Tibial artery (tissue), 4 donors: ENCODE measurements at regions not wholly inside any gene's neighbourhood (a gene's known extent, or its start where the extent isn't known, plus 50 kb on each side); places are given as distances from the start of the nearest gene placed in this dataset.

ENCODE experiments used
- DNase-seq, 2 donors: peaks; one replicate each; pipeline ENCODE4 v3.0.0-alpha.2; 2019
- H3K27ac ChIP-seq, 2 donors: fragments of 200-600 bp; sonication (generic) in 1 of 2; 1 replicate in 1 of 2; 2 replicates in 1 of 2; pipeline ENCODE4 v1.5.1; 2018 to 2019; ENCODE audit warnings: mild to moderate bottlenecking in 1 of 2
- H3K27me3 ChIP-seq, 2 donors: fragments of 200-600 bp; sonication (generic) in 1 of 2; one replicate each; pipeline versions ENCODE4 v1.5.1 to v1.6.0; 2016 to 2019
- H3K36me3 ChIP-seq, 3 donors: fragments of 200-600 bp; sonication (generic) in 2 of 3; one replicate each; pipeline ENCODE4 v1.5.1; 2016 to 2019; ENCODE audit warnings: mild to moderate bottlenecking in 2 of 3
- H3K4me1 ChIP-seq, 4 donors: fragments of 200-600 bp; sonication (generic) in 2 of 4; 1 replicate in 3 of 4; 2 replicates in 1 of 4; pipeline ENCODE4 v1.5.1; 2016 to 2019
- H3K4me3 ChIP-seq, 2 donors: fragments of 200-600 bp; sonication (generic) in 1 of 2; 1 replicate in 1 of 2; 2 replicates in 1 of 2; pipeline ENCODE4 v1.5.1; 2018 to 2019; ENCODE audit warnings: mild to moderate bottlenecking in 2 of 2
- H3K9me3 ChIP-seq, 3 donors: fragments of 200-600 bp; sonication (generic) in 1 of 3; one replicate each; pipeline ENCODE4 v1.5.1; 2016 to 2019
- CTCF ChIP-seq, 2 experiments: fragments of 200-600 bp in 1 of 2; fragments of 450-650 bp in 1 of 2; IDR thresholded peaks; one replicate each; pipeline ENCODE4 v1.5.1; 2017 to 2019; ENCODE audit warnings: antibody characterized with exemption in 2 of 2, mild to moderate bottlenecking in 1 of 2, moderate library complexity in 1 of 2
- intact Hi-C: fragments of 100-400 bp; cut with DNase I; formaldehyde crosslinking; loops from one replicate; pipeline ENCODE4 v1.15.0; 2023; ENCODE audit warnings: low total_unique reads

GRCh38 chr13:84050536-84050935 lies 168.3 kb upstream of the SLITRK1 start:
- no peak for TF ChIP-seq CTCF (IDR thresholded peaks at IDR 0.05)
- H3K4me1 ChIP-seq, result no peaks in the 10 kb centered on the region
- no peak for DNase-seq
- no peak overlapping the region for H3K27ac ChIP-seq
- H3K9me3 ChIP-seq, result no peaks in the 10 kb centered on the region
- H3K4me3 ChIP-seq, result no peak overlapping the region
- no peaks in the 10 kb centered on the region for H3K36me3 ChIP-seq
- intact Hi-C loops, result no loop called here
- H3K27me3 ChIP-seq, result no peaks in the 10 kb centered on the region

- H3K27me3 ChIP-seq, result no peaks in the 10 kb centered on the region
- no peak overlapping the region for H3K27ac ChIP-seq
- intact Hi-C loops, result no loop called here
- no peak overlapping the region for H3K4me3 ChIP-seq
- H3K4me1 ChIP-seq, result no peaks in the 10 kb centered on the region
- TF ChIP-seq CTCF (IDR thresholded peaks at IDR 0.05), result no peak
- no peaks in the 10 kb centered on the region for H3K9me3 ChIP-seq
- no peak for DNase-seq
- no peaks in the 10 kb centered on the region for H3K36me3 ChIP-seq
Observed at GRCh38 chr13:84049443-84050219, 167.4 kb upstream of the SLITRK1 start.

GRCh38 chr13:84044805-84045204 lies 162.5 kb upstream of the SLITRK1 start:
- intact Hi-C loops, result no loop called here
- H3K9me3 ChIP-seq, result no peaks in the 10 kb centered on the region
- H3K4me3 ChIP-seq, result no peak overlapping the region
- DNase-seq, result no peak
- TF ChIP-seq CTCF (IDR thresholded peaks at IDR 0.05), result no peak
- H3K36me3 ChIP-seq, result no peaks in the 10 kb centered on the region
- H3K27me3 ChIP-seq, result no peaks in the 10 kb centered on the region
- H3K4me1 ChIP-seq, result no peaks in the 10 kb centered on the region
- H3K27ac ChIP-seq, result no peak overlapping the region

GRCh38 chr13:84038001-84038400 lies 155.7 kb upstream of the SLITRK1 start:
- no peak overlapping the region for H3K4me3 ChIP-seq
- no peaks in the 10 kb centered on the region for H3K4me1 ChIP-seq
- H3K27me3 ChIP-seq, result no peaks in the 10 kb centered on the region
- intact Hi-C loops, result no loop called here
- no peak for TF ChIP-seq CTCF (IDR thresholded peaks at IDR 0.05)
- no peak for DNase-seq
- no peak overlapping the region for H3K27ac ChIP-seq
- no peaks in the 10 kb centered on the region for H3K36me3 ChIP-seq
- no peaks in the 10 kb centered on the region for H3K9me3 ChIP-seq

- Histone ChIP-seq H3K36me3 (no peaks in the 10 kb centered on the region), H3K9me3 (no peaks in the 10 kb centered on the region), H3K4me3 (no peak overlapping the region), H3K27ac (no peak overlapping the region), H3K4me1 (no peaks in the 10 kb centered on the region), H3K27me3 (no peaks in the 10 kb centered on the region)
- TF ChIP-seq CTCF (IDR thresholded peaks at IDR 0.05), result no peak
- DNase-seq, result no peak
- intact Hi-C loops, result no loop called here
Observed at GRCh38 chr13:84032116-84032515, 149.8 kb upstream of the SLITRK1 start.
